ENCODE measurements at regions not wholly inside any gene's neighbourhood (a gene's known extent, or its start where the extent isn't known, plus 50 kb on each side); places are given as distances from the start of the nearest gene placed in this dataset.

GRCh38 chr12:39105111-39105510 lies 199.7 kb upstream of the CPNE8 start (continued):
- TF ChIP-seq YY1 (IDR thresholded peaks at IDR 0.05; ENCODE audit: extremely low read depth, insufficient replicate concordance, low read depth, low read length) (no peak), EZH2phosphoT487 (IDR thresholded peaks at IDR 0.05; ENCODE audit: borderline replicate concordance) (no peak), SRF (IDR thresholded peaks at IDR 0.05; ENCODE audit: low read depth) (no peak)

GRCh38 chr12:39103552-39104165 lies 198.3 kb upstream of the CPNE8 start:
- BruUV-seq (replicated peaks) = no TSS peak

More at GRCh38 chr12:39103552-39104165, 198.3 kb upstream of the CPNE8 start:
- ChIA-PET RAD21 (ENCODE audit: low non-redundant PET in 1 of 2, low total read pairs in 2 of 2, uncharacterized antibody in 2 of 2, unreplicated experiment in 2 of 2) (interaction anchor here (1.0 to 1.8 kb wide), 4 partner anchors 169 to 197 kb away, joined by 4 to 9 read pairs (median 6); no protein-coding TSS in a partner anchor), CTCF (interaction anchor here (0.6 to 3.3 kb wide), 9 partner anchors 8 to 776 kb away, joined by 3 to 74 read pairs (median 3); partner anchors contain the start of gene CPNE8), POLR2A (no interaction called here)
- Histone ChIP-seq H2AFZ (ENCODE audit: low read depth, low read length, poor library complexity, severe bottlenecking) (peak overlapping the region; percentile 35), H3K36me3 (ENCODE audit: control insufficient read depth in 1 of 2, insufficient read depth in 2 of 2, low read length in 2 of 2) (no peaks in the 10 kb centered on the region), H3K9ac (ENCODE audit: low read length) (no peak overlapping the region), H3K79me2 (ENCODE audit: insufficient read depth, low read length) (no peaks in the 10 kb centered on the region), H3K4me1 (ENCODE audit: control insufficient read depth in 1 of 2, insufficient read depth in 2 of 2, low read length in 2 of 2) (no peaks in the 10 kb centered on the region), H4K20me1 (ENCODE audit: insufficient read depth) (no peaks in the 10 kb centered on the region), H3K27ac (ENCODE audit: low read depth, low read length) (no peak overlapping the region), H3K4me3 (replicated peaks in 1 of 2; ENCODE audit: low read depth in 1 of 2, low read length in 2 of 2) (no peak overlapping the region), H3K9me2 (ENCODE audit: insufficient read depth) (no peaks in the 10 kb centered on the region), H3K4me2 (ENCODE audit: low read length) (no peak overlapping the region), H3K27me3 (ENCODE audit: insufficient read depth, low read length) (no peaks in the 10 kb centered on the region), H3K9me3 (ENCODE audit: control insufficient read depth in 1 of 2, insufficient read depth in 1 of 2, low read depth in 1 of 2, low read length in 2 of 2) (no peaks in the 10 kb centered on the region)
- ATAC-seq (peak; percentile 98), DNase-seq (ENCODE audit: low read depth, low spot score) (peak; percentile 70)
- intact Hi-C loops (cut with micrococcal nuclease) = loop anchor here (1.0 to 5.0 kb wide), 5 partner anchors 169 to 775 kb away; partner anchors contain the start of gene CPNE8
- TF ChIP-seq YY1 (IDR thresholded peaks at IDR 0.05; ENCODE audit: extremely low read depth, insufficient replicate concordance, low read depth, low read length) (no peak), RAD21 (IDR thresholded peaks at IDR 0.05; ENCODE audit: low read depth) (peak; percentile 87), TCF7L2 (IDR thresholded peaks at IDR 0.05; ENCODE audit: borderline replicate concordance, extremely low read depth, insufficient read depth, insufficient read length) (no peak), ZFX (IDR thresholded peaks at IDR 0.05) (no peak), FOSL1 (IDR thresholded peaks at IDR 0.05; ENCODE audit: low read depth) (no peak), REST (IDR thresholded peaks at IDR 0.05; ENCODE audit: low read depth) (no peak), ELF1 (IDR thresholded peaks at IDR 0.05; ENCODE audit: borderline replicate concordance, low read depth) (no peak), ZNF274 (IDR thresholded peaks at IDR 0.05; ENCODE audit: low read depth, low read length) (no peak), EGR1 (IDR thresholded peaks at IDR 0.05; ENCODE audit: low read depth) (no peak), POLR2AphosphoS5 (IDR thresholded peaks at IDR 0.05; ENCODE audit: low read depth, low read length) (no peak), ATF3 (IDR thresholded peaks at IDR 0.05) (no peak), JUND (IDR thresholded peaks at IDR 0.05) (no peak)
- TF ChIP-seq, protein P1, sequence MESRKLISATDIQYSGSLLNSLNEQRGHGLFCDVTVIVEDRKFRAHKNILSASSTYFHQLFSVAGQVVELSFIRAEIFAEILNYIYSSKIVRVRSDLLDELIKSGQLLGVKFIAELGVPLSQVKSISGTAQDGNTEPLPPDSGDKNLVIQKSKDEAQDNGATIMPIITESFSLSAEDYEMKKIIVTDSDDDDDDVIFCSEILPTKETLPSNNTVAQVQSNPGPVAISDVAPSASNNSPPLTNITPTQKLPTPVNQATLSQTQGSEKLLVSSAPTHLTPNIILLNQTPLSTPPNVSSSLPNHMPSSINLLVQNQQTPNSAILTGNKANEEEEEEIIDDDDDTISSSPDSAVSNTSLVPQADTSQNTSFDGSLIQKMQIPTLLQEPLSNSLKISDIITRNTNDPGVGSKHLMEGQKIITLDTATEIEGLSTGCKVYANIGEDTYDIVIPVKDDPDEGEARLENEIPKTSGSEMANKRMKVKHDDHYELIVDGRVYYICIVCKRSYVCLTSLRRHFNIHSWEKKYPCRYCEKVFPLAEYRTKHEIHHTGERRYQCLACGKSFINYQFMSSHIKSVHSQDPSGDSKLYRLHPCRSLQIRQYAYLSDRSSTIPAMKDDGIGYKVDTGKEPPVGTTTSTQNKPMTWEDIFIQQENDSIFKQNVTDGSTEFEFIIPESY (IDR thresholded peaks at IDR 0.05; ENCODE audit: extremely low read depth, insufficient replicate concordance, low read length) = no peak
- TF ChIP-seq, protein P2, sequence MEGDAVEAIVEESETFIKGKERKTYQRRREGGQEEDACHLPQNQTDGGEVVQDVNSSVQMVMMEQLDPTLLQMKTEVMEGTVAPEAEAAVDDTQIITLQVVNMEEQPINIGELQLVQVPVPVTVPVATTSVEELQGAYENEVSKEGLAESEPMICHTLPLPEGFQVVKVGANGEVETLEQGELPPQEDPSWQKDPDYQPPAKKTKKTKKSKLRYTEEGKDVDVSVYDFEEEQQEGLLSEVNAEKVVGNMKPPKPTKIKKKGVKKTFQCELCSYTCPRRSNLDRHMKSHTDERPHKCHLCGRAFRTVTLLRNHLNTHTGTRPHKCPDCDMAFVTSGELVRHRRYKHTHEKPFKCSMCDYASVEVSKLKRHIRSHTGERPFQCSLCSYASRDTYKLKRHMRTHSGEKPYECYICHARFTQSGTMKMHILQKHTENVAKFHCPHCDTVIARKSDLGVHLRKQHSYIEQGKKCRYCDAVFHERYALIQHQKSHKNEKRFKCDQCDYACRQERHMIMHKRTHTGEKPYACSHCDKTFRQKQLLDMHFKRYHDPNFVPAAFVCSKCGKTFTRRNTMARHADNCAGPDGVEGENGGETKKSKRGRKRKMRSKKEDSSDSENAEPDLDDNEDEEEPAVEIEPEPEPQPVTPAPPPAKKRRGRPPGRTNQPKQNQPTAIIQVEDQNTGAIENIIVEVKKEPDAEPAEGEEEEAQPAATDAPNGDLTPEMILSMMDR (IDR thresholded peaks at IDR 0.05 in 2 of 3, conservative IDR thresholded peaks at IDR 0.05 in 1 of 3; ENCODE audit: borderline replicate concordance in 1 of 3, insufficient read depth in 1 of 3, low read depth in 2 of 3, low read length in 2 of 3) = peak; percentile 67 to 85 (median 70)
